H9 (cell line): ENCODE measurements at regions not wholly inside any gene's neighbourhood (a gene's known extent, or its start where the extent isn't known, plus 50 kb on each side); places are given as distances from the start of the nearest gene placed in this dataset.

Experiments
- DNase-seq: peaks from one replicate; pipeline ENCODE4 v3.0.0-alpha.2; 2017
- H2AFZ ChIP-seq: one replicate; pipeline ENCODE4 v1.6.1; 2013; ENCODE audit warnings: mild to moderate bottlenecking, low read length, control low read depth, moderate library complexity
- H2AK5ac ChIP-seq: 2 replicates; pipeline ENCODE4 v1.6.1; 2013; ENCODE audit warnings: low read length, control low read depth, mixed read lengths; ENCODE audit not compliant: insufficient read length
- H2BK120ac ChIP-seq: one replicate; pipeline ENCODE4 v1.6.1; 2013; ENCODE audit warnings: low read depth, mild to moderate bottlenecking, low read length, control low read depth, inconsistent platforms; ENCODE audit not compliant: poor library complexity, severe bottlenecking
- H2BK12ac ChIP-seq: 2 replicates; pipeline ENCODE4 v1.6.1; 2013; ENCODE audit warnings: low read length, control low read depth, mixed read lengths, low read depth; ENCODE audit not compliant: insufficient read length
- H2BK15ac ChIP-seq: 2 replicates; pipeline ENCODE4 v1.6.1; 2013; ENCODE audit warnings: low read depth, low read length, control low read depth
- H2BK20ac ChIP-seq: one replicate; pipeline ENCODE4 v1.6.1; 2013; ENCODE audit warnings: low read depth, mild to moderate bottlenecking, low read length, control low read depth, inconsistent platforms; ENCODE audit not compliant: poor library complexity, severe bottlenecking
- H2BK5ac ChIP-seq: 2 replicates; pipeline ENCODE4 v1.6.1; 2013; ENCODE audit warnings: low read length, control low read depth, mixed read lengths; ENCODE audit not compliant: insufficient read length
- H3K14ac ChIP-seq: 2 replicates; pipeline ENCODE4 v1.6.1; 2013; ENCODE audit warnings: low read length, control low read depth; ENCODE audit not compliant: insufficient read depth
- H3K18ac ChIP-seq: 2 replicates; pipeline ENCODE4 v1.6.1; 2013; ENCODE audit warnings: low read depth, mild to moderate bottlenecking, mixed read lengths, low read length, control low read depth; ENCODE audit not compliant: insufficient read length
- H3K23ac ChIP-seq: 2 replicates; pipeline ENCODE4 v1.6.1; 2013; ENCODE audit warnings: low read length, control low read depth, mixed read lengths, low read depth; ENCODE audit not compliant: insufficient read length
- H3K23me2 ChIP-seq: 2 replicates; pipeline ENCODE4 v1.6.1; 2013; ENCODE audit warnings: low read depth, mild to moderate bottlenecking, mixed read lengths, low read length, control low read depth; ENCODE audit not compliant: insufficient read length, poor library complexity, severe bottlenecking
- H3K27ac ChIP-seq: 2 replicates; pipeline ENCODE4 v1.5.1; 2013; ENCODE audit warnings: low read length, control low read depth, mixed read lengths, low read depth; ENCODE audit not compliant: insufficient read length
- H3K27me3 ChIP-seq: 2 replicates; pipeline ENCODE4 v1.6.1; 2013; ENCODE audit warnings: low read length, control low read depth, inconsistent platforms; ENCODE audit not compliant: insufficient read depth
- H3K4ac ChIP-seq: 2 replicates; pipeline ENCODE4 v1.6.1; 2013; ENCODE audit warnings: low read depth, mild to moderate bottlenecking, control low read depth, inconsistent platforms, low read length, moderate library complexity
- H3K4me1 ChIP-seq: 2 replicates; pipeline ENCODE4 v1.6.1; 2013; ENCODE audit warnings: low read length, control low read depth, inconsistent platforms; ENCODE audit not compliant: insufficient read depth
- H3K4me2 ChIP-seq: 2 replicates; pipeline ENCODE4 v1.6.1; 2013; ENCODE audit warnings: low read length, control low read depth, mixed read lengths; ENCODE audit not compliant: insufficient read length, insufficient read depth
- H3K56ac ChIP-seq: 2 replicates; pipeline ENCODE4 v1.6.1; 2013; ENCODE audit warnings: low read depth, mild to moderate bottlenecking, mixed read lengths, low read length, control low read depth; ENCODE audit not compliant: insufficient read length
- H3K79me1 ChIP-seq: 2 replicates; pipeline ENCODE4 v1.6.1; 2013; ENCODE audit warnings: low read depth, mild to moderate bottlenecking, moderate library complexity, low read length, control low read depth, inconsistent platforms; ENCODE audit not compliant: insufficient read depth, poor library complexity, severe bottlenecking
- H3K79me2 ChIP-seq: 2 replicates; pipeline ENCODE4 v1.6.1; 2013; ENCODE audit warnings: low read length, control low read depth, inconsistent platforms; ENCODE audit not compliant: insufficient read depth
- H3K9ac ChIP-seq: 2 replicates; pipeline ENCODE4 v1.6.1; 2013; ENCODE audit warnings: low read length, control low read depth, mixed read lengths; ENCODE audit not compliant: insufficient read length; ENCODE audit errors: extremely low read depth
- H3K9me3 ChIP-seq: one replicate; pipeline ENCODE4 v1.6.1; 2013; ENCODE audit warnings: low read depth, low read length, inconsistent platforms; ENCODE audit not compliant: control insufficient read depth
- H3T11ph ChIP-seq: one replicate; pipeline ENCODE4 v1.6.1; 2013; ENCODE audit warnings: mild to moderate bottlenecking, low read length, control low read depth, inconsistent platforms
- H4K20me1 ChIP-seq: one replicate; pipeline ENCODE4 v1.6.1; 2013; ENCODE audit not compliant: control insufficient read depth, insufficient read length, insufficient read depth
- H4K5ac ChIP-seq: 2 replicates; pipeline ENCODE4 v1.6.1; 2013; ENCODE audit warnings: low read depth, mild to moderate bottlenecking, mixed read lengths, low read length, control low read depth; ENCODE audit not compliant: insufficient read length
- H4K8ac ChIP-seq: replicated peaks from 2 replicates; pipeline ENCODE4 v1.6.1; 2013; ENCODE audit warnings: low read length, control low read depth, mixed read lengths, low read depth; ENCODE audit not compliant: insufficient read length
- H4K91ac ChIP-seq: 2 replicates; pipeline ENCODE4 v1.6.1; 2013; ENCODE audit warnings: low read depth, mild to moderate bottlenecking, moderate library complexity, mixed read lengths, low read length, control low read depth; ENCODE audit not compliant: insufficient read length
- H3K27ac Mint-ChIP-seq, 3 experiments: 2 replicates in 2 of 3; 3 replicates in 1 of 3; pipeline ENCODE4 v1.8.0; 2020 to 2021; ENCODE audit warnings: mixed read lengths in 3 of 3, mild to moderate bottlenecking in 1 of 3, moderate library complexity in 1 of 3
- H3K27me3 Mint-ChIP-seq: 2 replicates; pipeline ENCODE4 v1.8.0; 2021; ENCODE audit warnings: low read depth, mild to moderate bottlenecking, moderate library complexity, mixed read lengths
- H3K36me3 Mint-ChIP-seq, 3 experiments: 2 replicates in 2 of 3; 3 replicates in 1 of 3; pipeline ENCODE4 v1.8.0; 2020 to 2021; ENCODE audit warnings: low read depth in 3 of 3, mixed read lengths in 3 of 3; ENCODE audit not compliant: insufficient read depth in 1 of 3
- H3K4me1 Mint-ChIP-seq, 2 experiments: 2 replicates each; pipeline ENCODE4 v1.8.0; 2020; ENCODE audit warnings: mixed read lengths in 2 of 2
- H3K4me3 Mint-ChIP-seq, 2 experiments: 2 replicates in 1 of 2; 3 replicates in 1 of 2; pipeline ENCODE4 v1.8.0; 2020 to 2021; ENCODE audit warnings: mild to moderate bottlenecking in 2 of 2, mixed read lengths in 2 of 2, moderate library complexity in 1 of 2
- H3K9me3 Mint-ChIP-seq, 2 experiments: 2 replicates in 1 of 2; 3 replicates in 1 of 2; pipeline ENCODE4 v1.8.0; 2020; ENCODE audit warnings: mild to moderate bottlenecking in 2 of 2, mixed read lengths in 2 of 2, moderate library complexity in 1 of 2
- CTCF ChIP-seq: fragments of 200-600 bp; sonication (generic); conservative IDR thresholded peaks from 3 replicates; pipeline ENCODE4 v1.8.0; 2021; ENCODE audit warnings: antibody characterized with exemption, mild to moderate bottlenecking
- WGBS: extraction: QIAGEN DNeasy Blood & Tissue Kit; methylation state at CpG from one replicate; pipeline ENCODE4 v1.1.7; 2013; ENCODE audit warnings: missing lambda C conversion rate, low lambda C conversion rate, mixed read lengths; ENCODE audit not compliant: insufficient read length; ENCODE audit errors: extremely low coverage; 5-methylcytosine and 5-hydroxymethylcytosine counted together

- no peak overlapping the region for H2BK20ac ChIP-seq
- H3K18ac ChIP-seq: no peak overlapping the region
- H3K9me3 Mint-ChIP-seq: no peaks in the 10 kb centered on the region
- WGBS: no CpG with 5 or more reads among the region's 14 CpGs
- no peak overlapping the region for H3K27ac Mint-ChIP-seq
- H2AK5ac ChIP-seq: no peak overlapping the region
- H2BK15ac ChIP-seq: no peak overlapping the region
- no peak overlapping the region for H2AFZ ChIP-seq
- H3K23ac ChIP-seq: no peak overlapping the region
- no peak overlapping the region for H2BK5ac ChIP-seq
- no peaks in the 10 kb centered on the region for H3K36me3 Mint-ChIP-seq
- no peak for DNase-seq
- H3K4me2 ChIP-seq: no peak overlapping the region
- H2BK120ac ChIP-seq: no peak overlapping the region
- H3K27ac ChIP-seq: no peak overlapping the region
- peaks cover 18% of the 10 kb centered on the region for H3K27me3 Mint-ChIP-seq
- peaks cover 17 to 21% of the 10 kb centered on the region in 2 experiments for H3K4me1 Mint-ChIP-seq
- H3K9me3 ChIP-seq: no peaks in the 10 kb centered on the region
- H3T11ph ChIP-seq: no peak overlapping the region
- H3K4me3 Mint-ChIP-seq: no peak overlapping the region
- H4K5ac ChIP-seq: no peak overlapping the region
- H3K14ac ChIP-seq: no peak overlapping the region
- no peak overlapping the region for H4K91ac ChIP-seq
- no peak for TF ChIP-seq CTCF
- H3K4me1 ChIP-seq: peaks cover 7% of the 10 kb centered on the region; the same call in 1 of the 2 replicates
- no peaks in the 10 kb centered on the region for H4K20me1 ChIP-seq
- H3K4ac ChIP-seq: no peak overlapping the region
- H3K79me2 ChIP-seq: no peaks in the 10 kb centered on the region
- H3K56ac ChIP-seq: no peak overlapping the region
- H3K23me2 ChIP-seq: no peaks in the 10 kb centered on the region
- H3K79me1 ChIP-seq: no peaks in the 10 kb centered on the region
- H3K9ac ChIP-seq: no peak overlapping the region
- no peaks in the 10 kb centered on the region for H3K27me3 ChIP-seq
- H4K8ac ChIP-seq: no peak overlapping the region
- H2BK12ac ChIP-seq: no peak overlapping the region
Observed at GRCh38 chr16:73143576-73144422, 95.9 kb upstream of the ZFHX3 start.
